Astrocyte (in vitro differentiated cells and primary cell): ENCODE measurements at regions not wholly inside any gene's neighbourhood (a gene's known extent, or its start where the extent isn't known, plus 50 kb on each side); places are given as distances from the start of the nearest gene placed in this dataset.

Experiments used
- DNase-seq: peaks from one replicate; pipeline ENCODE4 v3.0.0-alpha.2; 2010; ENCODE audit warnings: low read depth
- FAIRE-seq: peaks from 2 replicates; lab custom pipeline; 2011; peaks lifted over from hg19 to GRCh38; lab: Jason Lieb, UNC
- H2AFZ ChIP-seq: 2 replicates; pipeline ENCODE4 v1.6.0; 2012; ENCODE audit warnings: low read depth, low read length, inconsistent platforms
- H3K27ac ChIP-seq: 2 replicates; pipeline ENCODE4 v1.5.1; 2011; ENCODE audit warnings: low read depth, low read length, inconsistent platforms
- H3K27me3 ChIP-seq: 2 replicates; pipeline ENCODE4 v1.6.0; 2011; ENCODE audit warnings: low read length, inconsistent platforms; ENCODE audit not compliant: insufficient read depth
- H3K36me3 ChIP-seq: 2 replicates; pipeline ENCODE4 v1.5.1; 2011; ENCODE audit warnings: low read length, inconsistent platforms; ENCODE audit not compliant: insufficient read depth
- H3K4me1 ChIP-seq: 2 replicates; pipeline ENCODE4 v1.5.1; 2011; ENCODE audit warnings: low read length, inconsistent platforms; ENCODE audit not compliant: insufficient read depth
- H3K4me2 ChIP-seq: 2 replicates; pipeline ENCODE4 v1.6.0; 2012; ENCODE audit warnings: low read length, inconsistent platforms
- H3K4me3 ChIP-seq: 2 replicates; pipeline ENCODE4 v1.5.1; 2011; ENCODE audit warnings: low read depth, mild to moderate bottlenecking, low read length, inconsistent platforms; ENCODE audit not compliant: insufficient read depth
- H3K79me2 ChIP-seq: 2 replicates; pipeline ENCODE4 v1.6.0; 2012; ENCODE audit warnings: mild to moderate bottlenecking, low read length, inconsistent platforms; ENCODE audit not compliant: insufficient read depth
- H3K9ac ChIP-seq: 2 replicates; pipeline ENCODE4 v1.6.0; 2012; ENCODE audit warnings: mild to moderate bottlenecking, low read length, inconsistent platforms
- H3K9me3 ChIP-seq: 2 replicates; pipeline ENCODE4 v1.5.1; 2012; ENCODE audit warnings: low read depth, mild to moderate bottlenecking, low read length, inconsistent platforms; ENCODE audit not compliant: insufficient read depth
- H4K20me1 ChIP-seq: 2 replicates; pipeline ENCODE4 v1.6.0; 2012; ENCODE audit warnings: low read length, inconsistent platforms; ENCODE audit not compliant: insufficient read depth
- H3K27ac Mint-ChIP-seq: one replicate; pipeline ENCODE4 v1.8.0; 2021; ENCODE audit warnings: mild to moderate bottlenecking, mixed read lengths; ENCODE audit not compliant: unreplicated experiment
- H3K27me3 Mint-ChIP-seq: one replicate; pipeline ENCODE4 v1.8.0; 2021; ENCODE audit warnings: low read depth, mixed read lengths; ENCODE audit not compliant: unreplicated experiment
- H3K36me3 Mint-ChIP-seq: one replicate; pipeline ENCODE4 v1.8.0; 2021; ENCODE audit warnings: low read depth, mixed read lengths; ENCODE audit not compliant: unreplicated experiment
- H3K4me1 Mint-ChIP-seq: one replicate; pipeline ENCODE4 v1.8.0; 2021; ENCODE audit warnings: low read depth, mixed read lengths; ENCODE audit not compliant: unreplicated experiment
- H3K4me3 Mint-ChIP-seq: one replicate; pipeline ENCODE4 v1.8.0; 2021; ENCODE audit warnings: mild to moderate bottlenecking, moderate library complexity, mixed read lengths; ENCODE audit not compliant: unreplicated experiment
- H3K9me3 Mint-ChIP-seq: one replicate; pipeline ENCODE4 v1.8.0; 2021; ENCODE audit warnings: mild to moderate bottlenecking, mixed read lengths; ENCODE audit not compliant: unreplicated experiment
- EZH2 ChIP-seq: IDR thresholded peaks from 2 replicates; pipeline ENCODE4 v1.6.1; 2012; ENCODE audit warnings: mild to moderate bottlenecking, low read length, inconsistent platforms; ENCODE audit not compliant: insufficient read depth
- TF ChIP-seq, protein P1 (sequence below): IDR thresholded peaks from 2 replicates; pipeline ENCODE4 v1.5.1; 2011; ENCODE audit warnings: low read depth, mild to moderate bottlenecking, inconsistent platforms, low read length, moderate library complexity; ENCODE audit not compliant: insufficient read depth

DNA sequence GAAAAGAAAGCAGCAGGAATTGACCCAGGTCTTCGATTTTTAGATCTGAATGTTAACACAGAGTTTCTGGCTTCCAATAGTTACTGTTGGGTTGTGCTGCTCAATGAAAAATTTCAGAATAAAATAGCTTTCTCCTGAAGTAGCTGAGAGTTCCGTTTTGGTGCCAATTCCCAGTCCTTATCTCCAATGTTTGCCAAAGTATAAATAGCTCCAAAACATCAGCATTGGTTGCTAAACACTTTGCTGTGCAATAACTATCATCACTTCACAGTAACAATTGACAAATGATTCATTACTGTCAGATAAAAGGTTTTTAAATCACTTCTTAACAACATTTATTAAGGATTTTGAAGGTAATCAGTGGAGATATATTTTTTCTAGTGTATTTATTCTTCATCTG, 446.0 kb downstream of the PCDH20 start:
- no peaks in the 10 kb centered on the region for H4K20me1 ChIP-seq
- H3K36me3 Mint-ChIP-seq: no peaks in the 10 kb centered on the region
- no peaks in the 10 kb centered on the region for H3K27me3 ChIP-seq
- no peak overlapping the region for H3K4me3 ChIP-seq
- no peak overlapping the region for H2AFZ ChIP-seq
- H3K36me3 ChIP-seq: no peaks in the 10 kb centered on the region
- H3K4me1 Mint-ChIP-seq: no peaks in the 10 kb centered on the region
- H3K9ac ChIP-seq: no peak overlapping the region
- no peaks in the 10 kb centered on the region for H3K79me2 ChIP-seq
- no peaks in the 10 kb centered on the region for H3K27me3 Mint-ChIP-seq
- H3K27ac Mint-ChIP-seq: no peak overlapping the region
- H3K9me3 Mint-ChIP-seq: peaks cover 3% of the 10 kb centered on the region
- no peak for TF ChIP-seq EZH2
- TF ChIP-seq, protein P1, sequence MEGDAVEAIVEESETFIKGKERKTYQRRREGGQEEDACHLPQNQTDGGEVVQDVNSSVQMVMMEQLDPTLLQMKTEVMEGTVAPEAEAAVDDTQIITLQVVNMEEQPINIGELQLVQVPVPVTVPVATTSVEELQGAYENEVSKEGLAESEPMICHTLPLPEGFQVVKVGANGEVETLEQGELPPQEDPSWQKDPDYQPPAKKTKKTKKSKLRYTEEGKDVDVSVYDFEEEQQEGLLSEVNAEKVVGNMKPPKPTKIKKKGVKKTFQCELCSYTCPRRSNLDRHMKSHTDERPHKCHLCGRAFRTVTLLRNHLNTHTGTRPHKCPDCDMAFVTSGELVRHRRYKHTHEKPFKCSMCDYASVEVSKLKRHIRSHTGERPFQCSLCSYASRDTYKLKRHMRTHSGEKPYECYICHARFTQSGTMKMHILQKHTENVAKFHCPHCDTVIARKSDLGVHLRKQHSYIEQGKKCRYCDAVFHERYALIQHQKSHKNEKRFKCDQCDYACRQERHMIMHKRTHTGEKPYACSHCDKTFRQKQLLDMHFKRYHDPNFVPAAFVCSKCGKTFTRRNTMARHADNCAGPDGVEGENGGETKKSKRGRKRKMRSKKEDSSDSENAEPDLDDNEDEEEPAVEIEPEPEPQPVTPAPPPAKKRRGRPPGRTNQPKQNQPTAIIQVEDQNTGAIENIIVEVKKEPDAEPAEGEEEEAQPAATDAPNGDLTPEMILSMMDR: no peak
- no peaks in the 10 kb centered on the region for H3K4me1 ChIP-seq
- no peak for FAIRE-seq
- no peak overlapping the region for H3K4me3 Mint-ChIP-seq
- H3K27ac ChIP-seq: no peak overlapping the region
- DNase-seq: no peak
- no peak overlapping the region for H3K4me2 ChIP-seq
- no peaks in the 10 kb centered on the region for H3K9me3 ChIP-seq

DNA sequence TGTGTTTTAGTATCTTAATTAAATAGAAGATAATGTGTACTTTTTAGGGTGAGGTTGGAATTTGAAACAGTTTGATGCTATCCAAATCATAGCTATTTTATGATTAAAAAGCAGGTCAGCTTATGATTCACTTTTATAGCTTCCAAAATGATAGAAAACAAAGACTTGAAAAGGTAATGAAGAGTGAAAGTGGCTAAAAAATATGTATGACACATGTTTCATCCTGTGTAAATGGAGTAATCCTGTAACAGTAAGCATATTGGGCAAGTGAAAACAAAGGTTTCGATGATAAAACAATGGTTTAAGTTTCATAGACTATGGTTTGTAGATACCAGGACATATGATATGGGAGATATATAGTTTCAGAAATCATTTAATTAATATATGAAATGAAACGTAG, 456.2 kb downstream of the PCDH20 start:
- Histone ChIP-seq H3K79me2 (no peaks in the 10 kb centered on the region), H3K4me1 (no peaks in the 10 kb centered on the region), H3K27ac (no peak overlapping the region), H3K36me3 (no peaks in the 10 kb centered on the region), H3K9me3 (no peaks in the 10 kb centered on the region), H3K4me3 (no peak overlapping the region), H3K9ac (no peak overlapping the region), H2AFZ (no peak overlapping the region), H3K27me3 (no peaks in the 10 kb centered on the region), H3K4me2 (no peak overlapping the region), H4K20me1 (no peaks in the 10 kb centered on the region)
- Mint-ChIP-seq H3K36me3 (no peaks in the 10 kb centered on the region), H3K9me3 (no peaks in the 10 kb centered on the region), H3K27ac (no peak overlapping the region), H3K4me3 (no peak overlapping the region), H3K27me3 (no peaks in the 10 kb centered on the region), H3K4me1 (no peaks in the 10 kb centered on the region)
- TF ChIP-seq, protein P1: no peak
- TF ChIP-seq EZH2: no peak
- no peak for FAIRE-seq
- no peak for DNase-seq

DNA sequence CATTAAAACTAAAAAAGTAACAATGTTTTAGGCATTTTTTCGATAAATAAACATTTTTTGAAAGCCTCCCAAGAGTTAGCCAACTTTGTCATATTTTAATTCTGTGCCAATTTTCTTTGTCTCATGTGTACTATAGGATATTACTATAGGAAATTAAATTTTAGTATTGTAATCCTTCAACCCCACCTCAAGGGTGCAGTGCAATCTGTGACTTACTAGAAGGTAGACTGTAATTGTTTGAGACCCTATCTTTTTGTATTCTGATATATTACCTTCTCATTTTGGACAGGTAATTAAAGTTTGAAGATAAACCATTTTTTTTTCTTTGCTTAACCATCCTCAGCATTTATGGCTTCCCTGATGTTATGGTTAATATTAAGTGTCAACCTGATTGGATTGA, 457.8 kb downstream of the PCDH20 start:
- Histone ChIP-seq H3K27ac (no peak overlapping the region), H3K79me2 (no peaks in the 10 kb centered on the region), H3K4me2 (no peak overlapping the region), H3K4me3 (no peak overlapping the region), H3K9ac (no peak overlapping the region), H3K36me3 (no peaks in the 10 kb centered on the region), H4K20me1 (no peaks in the 10 kb centered on the region), H2AFZ (no peak overlapping the region), H3K27me3 (no peaks in the 10 kb centered on the region), H3K9me3 (no peaks in the 10 kb centered on the region), H3K4me1 (no peaks in the 10 kb centered on the region)
- Mint-ChIP-seq H3K4me1 (no peaks in the 10 kb centered on the region), H3K36me3 (no peaks in the 10 kb centered on the region), H3K27me3 (no peaks in the 10 kb centered on the region), H3K27ac (no peak overlapping the region), H3K9me3 (no peaks in the 10 kb centered on the region), H3K4me3 (no peak overlapping the region)
- no peak for TF ChIP-seq EZH2
- TF ChIP-seq, protein P1: no peak
- DNase-seq (no peak), FAIRE-seq (no peak)
